Activated CD8-positive, alpha-beta T cell treated with anti-CD3 and anti-CD28 coated beads for 36 hours (primary cell): ENCODE measurements at regions not wholly inside any gene's neighbourhood (a gene's known extent, or its start where the extent isn't known, plus 50 kb on each side); places are given as distances from the start of the nearest gene placed in this dataset.

Experiments used
- ATAC-seq: fragments of 200-7000 bp; cut with Tn5 transposase; one replicate; pipeline ENCODE4 v1.10.0; 2021; ENCODE audit warnings: mild to moderate bottlenecking, moderate library complexity
- CTCF ChIA-PET: fragments of 350-600 bp; sonication (Branson Sonifier 250); formaldehyde crosslinking; loops from one replicate; lab custom pipeline; 2021; ENCODE audit warnings: antibody characterized with exemption; lab: Charles Lee
- POLR2A ChIA-PET: fragments of 350-600 bp; sonication (Branson Sonifier 250); formaldehyde crosslinking; loops from one replicate; lab custom pipeline; 2021; ENCODE audit warnings: antibody characterized with exemption; lab: Charles Lee
- DNase-seq: peaks from one replicate; pipeline ENCODE4 v3.0.0-alpha.2; 2020
- H3K27ac Mint-ChIP-seq: one replicate; pipeline ENCODE4 v1.8.0; 2021; ENCODE audit warnings: mild to moderate bottlenecking, mixed read lengths
- H3K27me3 Mint-ChIP-seq: one replicate; pipeline ENCODE4 v1.8.0; 2021; ENCODE audit warnings: mixed read lengths
- H3K36me3 Mint-ChIP-seq: one replicate; pipeline ENCODE4 v1.8.0; 2021; ENCODE audit warnings: low read depth, mixed read lengths
- H3K4me1 Mint-ChIP-seq: one replicate; pipeline ENCODE4 v1.8.0; 2021; ENCODE audit warnings: low read depth, mixed read lengths
- H3K4me3 Mint-ChIP-seq: one replicate; pipeline ENCODE4 v1.8.0; 2021; ENCODE audit warnings: mild to moderate bottlenecking, moderate library complexity, mixed read lengths
- H3K9me3 Mint-ChIP-seq: one replicate; pipeline ENCODE4 v1.8.0; 2021; ENCODE audit warnings: mixed read lengths
- intact Hi-C: fragments of 100-400 bp; cut with micrococcal nuclease; formaldehyde crosslinking; loops from one replicate; pipeline ENCODE4 v1.10.0; 2022
- TF ChIP-seq, protein P1 (sequence below): fragments of 200-600 bp; IDR thresholded peaks from one replicate; pipeline ENCODE4 v1.8.0; 2022; ENCODE audit warnings: antibody characterized with exemption, mild to moderate bottlenecking

DNA sequence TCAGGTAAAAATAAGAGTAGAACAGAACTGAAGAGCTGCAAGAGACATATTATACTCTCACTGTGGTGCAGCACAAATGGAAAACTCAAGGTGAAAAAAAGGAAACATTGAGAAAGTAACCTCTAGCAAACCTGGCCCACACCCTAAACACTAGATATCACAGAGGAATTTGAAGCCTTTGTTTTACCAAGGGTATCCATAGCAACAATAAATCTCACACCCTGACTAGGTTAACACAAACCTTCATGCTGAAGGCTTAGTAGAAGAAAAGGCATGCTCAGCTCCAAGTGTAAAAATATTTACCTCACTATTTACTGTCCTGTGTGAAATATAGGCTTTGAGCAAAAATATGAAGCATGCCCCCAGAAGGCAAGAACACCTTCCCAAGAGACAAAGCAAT is 61.9 kb upstream of the TAB3 start:
- ChIA-PET POLR2A (no interaction called here), CTCF (no interaction called here)
- Mint-ChIP-seq H3K9me3 (no peaks in the 10 kb centered on the region), H3K36me3 (no peaks in the 10 kb centered on the region), H3K4me1 (no peaks in the 10 kb centered on the region), H3K27me3 (no peaks in the 10 kb centered on the region), H3K27ac (no peak overlapping the region), H3K4me3 (no peak overlapping the region)
- TF ChIP-seq, protein P1, sequence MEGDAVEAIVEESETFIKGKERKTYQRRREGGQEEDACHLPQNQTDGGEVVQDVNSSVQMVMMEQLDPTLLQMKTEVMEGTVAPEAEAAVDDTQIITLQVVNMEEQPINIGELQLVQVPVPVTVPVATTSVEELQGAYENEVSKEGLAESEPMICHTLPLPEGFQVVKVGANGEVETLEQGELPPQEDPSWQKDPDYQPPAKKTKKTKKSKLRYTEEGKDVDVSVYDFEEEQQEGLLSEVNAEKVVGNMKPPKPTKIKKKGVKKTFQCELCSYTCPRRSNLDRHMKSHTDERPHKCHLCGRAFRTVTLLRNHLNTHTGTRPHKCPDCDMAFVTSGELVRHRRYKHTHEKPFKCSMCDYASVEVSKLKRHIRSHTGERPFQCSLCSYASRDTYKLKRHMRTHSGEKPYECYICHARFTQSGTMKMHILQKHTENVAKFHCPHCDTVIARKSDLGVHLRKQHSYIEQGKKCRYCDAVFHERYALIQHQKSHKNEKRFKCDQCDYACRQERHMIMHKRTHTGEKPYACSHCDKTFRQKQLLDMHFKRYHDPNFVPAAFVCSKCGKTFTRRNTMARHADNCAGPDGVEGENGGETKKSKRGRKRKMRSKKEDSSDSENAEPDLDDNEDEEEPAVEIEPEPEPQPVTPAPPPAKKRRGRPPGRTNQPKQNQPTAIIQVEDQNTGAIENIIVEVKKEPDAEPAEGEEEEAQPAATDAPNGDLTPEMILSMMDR, result no peak
- no peak for DNase-seq
- intact Hi-C loops, result no loop called here
- ATAC-seq, result no peak

DNA sequence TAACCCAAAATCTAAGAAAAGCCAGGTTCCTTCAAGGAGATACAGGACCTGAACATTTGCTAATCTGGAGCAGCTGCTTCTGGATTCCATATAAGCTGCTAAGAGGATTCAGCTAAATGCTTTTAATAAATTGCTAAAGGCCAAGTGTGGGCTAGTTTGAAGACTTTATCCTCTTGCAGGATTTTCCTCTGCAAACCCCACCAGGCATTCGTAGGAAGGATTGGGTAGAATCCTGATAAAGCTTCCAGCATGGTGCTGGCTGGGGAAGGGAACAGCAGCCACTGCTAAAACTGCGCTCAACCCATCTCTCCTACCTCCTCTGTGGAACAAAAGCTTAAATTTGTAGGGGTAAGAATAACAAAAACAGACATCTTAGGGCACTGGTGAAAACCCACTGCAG is 61.3 kb upstream of the TAB3 start:
- CTCF ChIA-PET, result no interaction called here
- DNase-seq, result no peak

DNA sequence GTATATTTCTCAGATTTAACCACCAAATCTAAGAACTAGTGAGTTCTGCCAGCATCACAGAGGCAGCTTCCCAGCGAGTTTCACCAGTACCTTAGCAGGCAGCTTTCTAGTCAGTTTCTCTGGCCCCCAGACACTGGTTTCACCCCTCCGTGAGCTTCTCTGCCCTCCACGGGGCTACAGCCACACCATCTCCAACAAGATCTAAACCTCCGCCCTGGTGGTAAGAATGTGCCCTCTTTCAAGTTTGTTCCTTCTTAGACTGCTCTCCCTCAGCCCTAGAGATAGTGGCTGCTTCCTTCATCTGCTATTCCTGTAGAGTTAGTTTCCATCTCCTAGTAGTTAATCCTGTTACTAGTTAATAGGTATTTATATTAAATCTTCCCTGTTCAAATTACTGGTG is 60.5 kb upstream of the TAB3 start:
- no peaks in the 10 kb centered on the region for H3K27me3 Mint-ChIP-seq
- DNase-seq (no peak), ATAC-seq (no peak)
- TF ChIP-seq, protein P1, result no peak
- no peaks in the 10 kb centered on the region for H3K9me3 Mint-ChIP-seq
- H3K4me1 Mint-ChIP-seq, result no peaks in the 10 kb centered on the region
- H3K36me3 Mint-ChIP-seq, result no peaks in the 10 kb centered on the region
- H3K27ac Mint-ChIP-seq, result no peak overlapping the region
- intact Hi-C loops, result no loop called here
- no peak overlapping the region for H3K4me3 Mint-ChIP-seq
- POLR2A ChIA-PET, result no interaction called here
- CTCF ChIA-PET, result no interaction called here

More for the DNA sequence above, 61.3 kb upstream of the TAB3 start:
- POLR2A ChIA-PET, result no interaction called here
- no peaks in the 10 kb centered on the region for H3K27me3 Mint-ChIP-seq
- H3K4me1 Mint-ChIP-seq, result no peaks in the 10 kb centered on the region
- no peaks in the 10 kb centered on the region for H3K36me3 Mint-ChIP-seq
- TF ChIP-seq, protein P1, result no peak
- H3K4me3 Mint-ChIP-seq, result no peak overlapping the region
- intact Hi-C loops, result no loop called here
- H3K9me3 Mint-ChIP-seq, result no peaks in the 10 kb centered on the region
- no peak overlapping the region for H3K27ac Mint-ChIP-seq
- ATAC-seq, result no peak

DNA sequence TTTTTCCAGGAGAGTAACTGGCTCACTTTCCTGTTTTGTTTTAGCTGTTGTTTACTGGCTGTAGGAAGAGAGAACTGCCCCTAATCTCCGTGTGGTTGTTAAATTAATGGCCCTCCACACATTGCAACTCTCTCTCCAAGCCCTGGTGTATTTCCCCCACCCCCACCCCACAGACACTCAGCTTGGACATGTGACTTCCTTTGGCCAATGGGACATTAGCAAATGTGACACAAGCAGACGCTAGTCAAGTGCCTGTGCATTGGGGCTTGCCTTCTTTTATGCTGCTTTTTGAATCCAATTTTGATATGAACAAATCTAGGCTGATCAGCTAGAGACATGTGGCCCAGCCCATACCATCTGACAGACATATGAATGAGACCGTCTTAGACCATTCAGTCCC is 59.6 kb upstream of the TAB3 start:
- Mint-ChIP-seq H3K27me3 (no peaks in the 10 kb centered on the region), H3K4me3 (no peak overlapping the region), H3K36me3 (no peaks in the 10 kb centered on the region), H3K27ac (no peak overlapping the region), H3K4me1 (no peaks in the 10 kb centered on the region), H3K9me3 (no peaks in the 10 kb centered on the region)
- TF ChIP-seq, protein P1, result no peak
- CTCF ChIA-PET, result no interaction called here
- intact Hi-C loops, result no loop called here
- no peak for ATAC-seq
- no peak for DNase-seq
- POLR2A ChIA-PET, result no interaction called here

DNA sequence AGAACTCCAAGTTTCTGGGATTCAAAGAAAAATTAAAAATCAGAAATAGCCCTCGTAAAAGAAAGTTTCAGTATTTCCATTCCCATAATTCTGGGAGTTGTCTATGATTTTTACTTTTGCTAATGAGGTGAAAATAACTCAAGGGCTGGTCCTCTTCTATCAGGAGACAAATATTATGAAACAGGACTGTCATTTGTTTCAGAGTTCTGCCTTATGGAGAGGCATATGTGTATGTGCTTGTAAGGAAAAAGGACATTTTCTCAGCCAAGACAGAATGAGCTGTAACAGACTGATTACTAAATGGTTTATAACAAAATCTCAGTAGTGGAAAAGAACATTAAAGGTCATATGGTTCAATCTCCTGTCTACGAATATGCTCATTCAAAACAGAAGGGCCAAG is 59.0 kb upstream of the TAB3 start:
- CTCF ChIA-PET, result no interaction called here
- no peak for ATAC-seq
- no peak overlapping the region for H3K27ac Mint-ChIP-seq

More for the DNA sequence above, 59.0 kb upstream of the TAB3 start:
- TF ChIP-seq, protein P1, result no peak
- no peaks in the 10 kb centered on the region for H3K36me3 Mint-ChIP-seq
- intact Hi-C loops, result no loop called here
- no peak for DNase-seq
- no peaks in the 10 kb centered on the region for H3K4me1 Mint-ChIP-seq
- H3K27me3 Mint-ChIP-seq, result no peaks in the 10 kb centered on the region
- H3K9me3 Mint-ChIP-seq, result no peaks in the 10 kb centered on the region
- H3K4me3 Mint-ChIP-seq, result no peak overlapping the region
- POLR2A ChIA-PET, result no interaction called here
